Ovary (tissue), 3 donors: ENCODE measurements at regions not wholly inside any gene's neighbourhood (a gene's known extent, or its start where the extent isn't known, plus 50 kb on each side); places are given as distances from the start of the nearest gene placed in this dataset.

Source experiments
- CTCF ChIP-seq, 3 donors: fragments of 450-650 bp in 2 of 3; fragments of 200-600 bp in 1 of 3; IDR thresholded peaks; one replicate each; pipeline versions ENCODE4 v1.5.1 to v1.8.0; 2016 to 2022; ENCODE audit warnings: antibody characterized with exemption in 3 of 3, mild to moderate bottlenecking in 1 of 3
- EP300 ChIP-seq: sonication (generic); formaldehyde crosslinking; IDR thresholded peaks from one replicate; pipeline ENCODE4 v1.6.1; 2017; ENCODE audit warnings: antibody characterized with exemption
- POLR2A ChIP-seq: fragments of 450-650 bp; IDR thresholded peaks from one replicate; pipeline ENCODE4 v1.6.1; 2017; ENCODE audit warnings: antibody characterized with exemption, mild to moderate bottlenecking, moderate library complexity
- donor health status: DM: no; HTN: no; CAD: no.

GRCh38 chr14:106060276-106060975 is 534.0 kb downstream of the TMEM121 start:
- TF ChIP-seq POLR2A (no peak), CTCF (IDR thresholded peaks at IDR 0.05) (no peak), EP300 (no peak)
